ENCODE measurements at regions not wholly inside any gene's neighbourhood (a gene's known extent, or its start where the extent isn't known, plus 50 kb on each side); places are given as distances from the start of the nearest gene placed in this dataset.

DNA sequence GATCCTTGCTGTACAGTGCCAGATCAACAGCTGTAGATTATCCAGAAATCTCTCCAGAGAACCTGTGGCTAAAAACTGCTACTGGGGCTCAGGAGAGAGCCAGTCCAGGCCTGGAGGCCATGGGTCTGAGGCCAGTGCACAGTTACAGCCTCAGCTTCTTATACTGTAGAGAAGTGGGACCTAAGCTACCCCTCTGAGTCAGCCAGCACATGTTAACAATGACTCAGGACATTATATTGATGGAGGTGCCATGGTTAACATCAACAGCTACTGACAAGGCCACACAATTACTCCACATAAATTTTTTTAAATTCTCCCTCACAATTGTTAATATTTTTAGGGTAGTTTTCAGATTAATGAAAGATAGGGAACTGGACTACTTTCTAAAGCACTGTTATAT is 138.5 kb downstream of the RBM26 start:
- DNase-seq: no peak

- DNase-seq: no peak
Observed at GRCh38 chr13:79258489-79258888, 147.6 kb downstream of the RBM26 start.

DNA sequence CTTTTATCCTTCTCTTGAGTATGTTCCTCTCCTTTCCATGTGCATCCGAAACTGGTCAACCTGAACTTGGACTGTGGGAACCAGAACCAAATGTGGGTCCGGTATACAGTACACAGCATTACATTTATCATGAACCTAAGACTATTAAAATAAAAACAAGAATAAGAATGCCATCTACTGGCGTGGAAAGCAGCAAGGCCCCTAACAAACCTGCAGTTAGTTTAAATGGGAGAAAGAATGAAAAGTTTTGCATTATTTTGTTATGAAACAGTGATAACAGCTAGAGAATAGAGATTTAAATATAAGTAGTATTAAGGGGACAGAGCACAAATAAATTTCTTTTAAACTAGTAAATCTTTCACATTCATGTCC is 159.5 kb downstream of the RBM26 start:
- DNase-seq: no peak

GRCh38 chr13:79245937-79246577 is 160.0 kb downstream of the RBM26 start:
- DNase-seq: peak; percentile 19

DNA sequence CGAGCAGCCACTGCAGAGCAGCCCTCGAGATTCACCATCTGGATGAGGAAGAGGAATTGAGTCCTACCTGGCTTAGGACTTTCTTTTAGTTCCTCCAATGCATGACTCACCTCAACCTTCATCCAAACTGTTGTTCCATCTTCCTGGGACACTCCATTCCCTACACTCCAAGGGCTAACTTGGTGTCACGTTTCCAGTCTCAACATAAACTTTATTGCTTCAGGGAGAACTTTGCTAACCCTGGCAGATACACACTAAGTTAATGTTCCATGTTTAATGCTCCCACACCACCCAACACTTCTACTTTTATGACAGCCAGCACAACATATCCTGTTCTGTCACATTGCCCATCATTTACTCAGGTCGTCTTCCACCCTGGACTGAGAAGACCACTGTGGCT is 164.4 kb downstream of the RBM26 start:
- DNase-seq: no peak

- no peak for DNase-seq
Observed at GRCh38 chr13:79237981-79238380, 168.1 kb downstream of the RBM26 start.

DNA sequence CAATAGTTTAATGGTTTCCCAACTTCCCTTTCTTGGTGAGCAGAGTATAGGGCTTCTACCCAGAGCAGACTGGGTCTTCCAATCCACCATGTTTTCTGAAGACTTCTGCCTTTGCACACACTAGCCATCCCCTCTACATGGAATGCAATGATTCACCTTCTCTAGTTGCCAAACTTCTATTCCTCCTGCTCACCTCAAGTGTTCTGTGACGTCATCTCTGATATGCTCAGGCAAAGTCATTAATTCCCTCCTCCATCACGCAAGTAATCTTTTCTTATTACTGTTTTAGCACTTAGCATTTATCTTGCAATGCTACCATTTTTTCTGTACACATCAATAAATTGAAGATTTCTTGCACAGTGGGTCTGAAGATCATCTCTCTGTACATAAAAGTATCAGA is 174.2 kb downstream of the RBM26 start:
- no peak for DNase-seq

- DNase-seq: no peak
Observed at GRCh38 chr13:79229761-79230160, 176.3 kb downstream of the RBM26 start.

DNA sequence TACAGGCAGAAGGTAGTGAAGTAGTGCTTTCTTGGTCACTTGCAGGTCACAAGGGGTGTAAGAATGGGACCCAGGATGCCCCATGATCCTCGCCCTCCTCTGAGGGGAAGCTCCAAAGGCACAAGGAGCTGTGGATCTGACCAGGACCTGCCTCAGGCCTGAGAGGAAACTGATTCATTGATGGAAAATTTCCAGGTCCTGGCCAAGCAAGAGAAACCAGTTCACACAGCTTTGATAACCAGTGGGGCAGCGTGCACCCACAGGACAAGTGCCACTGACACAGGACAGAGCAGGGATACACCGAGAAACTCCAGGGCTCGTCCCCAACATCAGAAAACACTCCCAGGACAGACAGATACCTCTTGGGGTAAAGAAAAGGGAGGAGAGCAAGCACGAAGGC is 177.1 kb downstream of the RBM26 start:
- DNase-seq: no peak

- no peak for DNase-seq
Observed at GRCh38 chr13:79227418-79227817, 178.6 kb downstream of the RBM26 start.

DNA sequence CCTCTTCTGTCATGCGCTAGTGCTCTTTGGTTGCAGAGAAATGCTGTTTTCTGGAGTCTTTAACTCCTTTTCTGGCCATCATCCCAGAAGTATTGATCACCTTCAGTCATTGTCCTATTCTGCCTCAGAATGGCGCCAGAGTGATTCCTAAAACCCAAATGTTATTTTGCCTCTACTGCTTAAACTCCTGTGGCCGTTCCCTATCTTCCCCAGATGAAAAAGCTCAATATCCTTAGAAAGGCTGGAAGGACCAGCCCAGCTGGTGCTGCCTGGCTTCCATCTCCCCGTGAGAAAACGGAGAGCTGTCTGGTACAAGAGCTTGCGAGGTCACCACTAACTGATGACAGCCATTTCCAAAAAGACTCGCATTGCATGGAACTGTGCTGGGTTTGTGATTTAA is 179.1 kb downstream of the RBM26 start:
- DNase-seq: no peak

DNA sequence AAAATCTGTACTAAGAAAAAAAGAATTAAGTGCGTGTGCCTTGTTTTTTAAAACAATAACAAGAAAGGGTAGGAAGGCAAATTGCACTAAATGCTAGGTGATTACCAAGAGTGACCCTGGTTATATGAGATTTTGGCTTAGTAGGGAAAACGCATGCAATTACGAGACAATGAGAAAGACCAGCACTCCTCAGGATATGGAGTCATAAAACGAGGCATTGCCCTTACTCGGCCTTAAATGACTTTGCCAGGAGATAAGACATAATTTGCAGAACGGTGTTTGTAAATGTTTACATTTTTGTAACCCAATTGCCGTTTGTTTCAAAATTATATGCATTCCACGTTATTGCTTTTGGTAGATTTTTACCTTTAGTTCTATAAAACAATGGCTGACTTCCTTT is 179.8 kb downstream of the RBM26 start:
- DNase-seq: no peak

DNA sequence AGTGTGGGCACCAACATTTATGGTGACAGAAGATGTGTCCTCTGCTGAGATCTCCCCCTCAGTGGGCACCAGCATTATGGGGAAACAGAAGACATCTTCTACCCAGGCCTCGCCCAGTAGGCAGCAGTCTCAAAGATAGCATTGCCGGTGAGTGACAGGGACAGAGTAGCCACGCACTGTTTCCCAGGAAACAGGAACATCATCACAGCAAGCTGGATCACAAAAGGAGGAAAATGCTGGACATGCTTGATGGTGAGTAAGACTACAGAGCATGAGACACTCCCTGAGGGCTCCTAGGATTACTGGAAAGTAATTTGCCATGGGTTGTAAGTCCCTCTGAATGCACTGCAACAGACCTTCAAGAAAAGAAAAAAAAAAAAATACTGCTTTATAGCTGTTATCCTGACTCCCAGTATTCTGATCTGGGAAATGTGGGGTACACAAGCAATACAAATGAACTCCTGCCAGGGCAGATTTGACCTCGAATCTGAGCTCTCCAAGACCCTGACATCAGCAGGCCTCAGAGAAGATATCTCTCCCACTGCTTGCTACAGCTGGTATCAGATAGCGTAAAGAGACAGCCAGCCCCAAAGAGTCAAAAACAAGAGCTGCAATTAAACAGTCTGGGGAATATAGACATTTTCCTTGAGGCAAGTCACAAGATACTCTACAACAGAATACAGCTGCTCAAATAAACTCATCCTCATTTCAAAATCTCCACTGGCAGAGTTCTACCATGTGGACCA is 180.4 kb downstream of the RBM26 start:
- DNase-seq: no peak

DNA sequence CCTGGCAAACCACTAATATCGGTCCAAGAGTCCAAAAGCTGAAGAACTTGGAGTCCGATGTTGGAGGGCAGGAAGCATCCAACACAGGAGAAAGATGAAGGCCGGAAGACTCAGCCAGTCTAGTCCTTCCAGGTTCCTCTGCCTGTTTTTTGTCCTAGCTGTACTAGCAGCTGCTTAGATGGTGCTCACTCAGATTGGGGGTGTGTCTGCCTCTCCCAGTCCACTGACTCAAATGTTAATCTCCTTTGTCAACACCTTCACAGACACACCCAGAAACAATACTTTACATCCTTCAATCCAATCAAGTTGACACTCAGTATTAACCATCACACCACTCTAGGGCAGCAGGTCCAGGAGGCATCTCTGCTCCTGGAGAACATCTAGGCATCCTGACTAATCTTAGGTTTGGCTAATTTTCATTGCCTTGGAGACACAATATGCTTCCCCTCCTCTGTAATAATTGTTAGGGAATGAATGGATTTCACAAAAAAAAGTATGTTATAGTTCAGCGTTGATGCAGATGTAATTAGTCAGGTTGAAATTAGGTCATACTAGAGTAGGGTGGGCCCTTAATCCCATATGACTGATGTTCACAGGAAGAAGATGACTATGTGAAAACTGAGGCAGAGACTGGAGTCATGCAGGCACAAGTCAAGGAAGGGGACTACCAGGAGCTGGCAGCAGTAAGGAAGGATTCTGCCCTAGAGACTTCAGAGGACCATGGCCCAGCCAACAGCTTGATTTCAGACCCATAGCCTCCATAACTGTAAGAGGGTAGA is 183.4 kb downstream of the RBM26 start:
- no peak for DNase-seq

DNA sequence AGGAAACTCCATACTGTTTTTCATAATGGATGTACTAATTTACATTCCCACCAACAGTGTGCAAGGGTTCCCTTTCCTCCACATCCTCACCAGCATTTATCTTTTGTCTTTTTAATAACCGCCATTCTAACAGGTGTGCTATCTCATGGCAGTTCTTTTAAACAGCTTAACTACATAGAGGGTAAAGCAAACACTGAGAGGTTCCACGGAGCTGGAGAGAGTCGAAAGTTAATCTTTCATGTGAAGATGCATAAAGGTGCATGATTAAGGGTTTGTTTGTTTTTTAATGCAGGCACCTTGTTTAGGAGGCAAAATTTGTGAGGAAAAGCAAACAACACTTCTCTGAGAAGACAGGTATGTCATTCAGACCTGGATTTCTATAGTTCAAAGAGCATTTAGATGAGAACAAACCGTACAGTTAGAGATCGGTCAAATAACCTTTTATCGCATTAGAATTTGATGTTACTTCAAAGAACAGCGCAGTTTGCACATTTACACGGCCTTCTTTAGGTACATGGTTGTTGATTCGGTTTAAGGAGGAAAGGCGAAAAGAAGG is 193.9 kb downstream of the RBM26 start:
- DNase-seq: no peak

DNA sequence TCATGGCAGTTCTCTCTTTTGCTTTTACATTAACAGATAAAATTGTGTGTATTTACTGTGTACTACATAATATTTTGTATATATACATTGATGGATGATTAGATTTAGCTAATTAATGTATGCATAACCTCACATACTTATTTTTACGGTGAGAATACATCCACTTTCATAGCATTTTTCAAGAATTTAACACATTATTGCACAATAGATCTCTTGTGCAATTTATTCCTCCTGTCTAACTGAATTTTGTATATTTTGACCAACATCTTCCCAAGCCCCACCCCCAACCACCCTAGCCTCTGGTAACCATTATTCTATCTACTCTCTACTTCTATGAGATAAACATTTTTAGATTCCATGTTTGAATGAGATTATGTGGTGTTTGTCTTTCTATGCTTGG is 194.7 kb downstream of the RBM26 start:
- DNase-seq: no peak

DNA sequence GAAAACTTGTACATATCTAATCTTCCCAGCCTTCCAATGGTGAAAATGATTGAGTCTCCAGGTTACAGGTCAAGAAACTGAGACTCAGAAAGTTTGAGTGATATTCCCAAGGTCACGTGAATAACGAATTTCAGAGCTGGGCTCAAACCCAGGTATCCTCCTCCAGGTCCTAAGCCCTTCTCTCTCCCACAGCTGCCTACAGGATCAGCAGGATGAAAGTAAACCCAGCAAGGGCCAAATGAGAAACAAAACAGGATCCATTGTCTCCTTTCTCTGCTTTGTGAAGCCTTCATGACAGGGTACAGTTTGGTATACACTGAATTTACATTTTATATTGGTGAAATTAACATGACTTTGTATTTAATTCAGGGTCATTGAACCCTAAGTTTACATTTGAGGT is 208.1 kb downstream of the RBM26 start:
- no peak for DNase-seq

DNA sequence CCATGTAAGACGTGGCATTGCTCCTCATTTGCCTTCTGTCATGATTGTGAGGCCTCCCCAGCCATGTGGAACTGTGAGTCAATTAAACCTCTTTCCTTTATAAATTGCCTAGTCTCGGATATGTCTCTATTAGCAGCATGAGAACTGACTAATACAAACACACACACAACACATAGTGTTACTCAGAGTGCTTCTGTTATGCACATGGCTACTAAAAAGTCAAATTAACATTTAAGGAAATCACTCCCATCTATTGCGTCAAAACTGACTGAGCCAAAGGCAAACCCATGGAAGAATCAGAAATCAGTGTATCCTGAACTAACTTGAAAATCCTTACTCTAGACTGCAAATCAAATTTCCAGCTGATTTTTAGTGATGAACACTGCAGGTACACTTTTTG is 209.2 kb downstream of the RBM26 start:
- no peak for DNase-seq

- no peak for DNase-seq
Observed at GRCh38 chr13:79196366-79196765, 209.7 kb downstream of the RBM26 start.

DNA sequence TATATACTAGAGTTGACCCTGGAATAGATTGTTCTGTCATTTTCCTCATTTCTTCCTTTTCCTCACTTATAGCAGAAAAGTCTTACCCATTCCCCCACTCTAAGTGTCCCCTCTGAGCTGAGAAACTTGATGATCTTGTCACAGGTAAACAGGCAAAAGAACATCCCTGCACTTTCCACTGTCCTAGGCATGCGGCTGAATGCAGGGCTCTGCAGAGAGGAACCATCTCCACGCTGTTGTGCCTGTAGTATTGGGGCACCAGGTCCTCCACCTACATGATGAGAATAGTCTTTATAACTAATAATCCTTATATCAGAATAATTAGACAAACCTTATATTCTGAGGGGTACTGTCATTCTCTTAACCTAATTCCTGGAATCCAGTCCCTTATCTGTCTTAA is 211.3 kb downstream of the RBM26 start:
- no peak for DNase-seq

GRCh38 chr13:79194272-79194671 is 211.8 kb downstream of the RBM26 start:
- no peak for DNase-seq

- DNase-seq: no peak
Observed at GRCh38 chr13:79191501-79191900, 214.6 kb downstream of the RBM26 start.

DNA sequence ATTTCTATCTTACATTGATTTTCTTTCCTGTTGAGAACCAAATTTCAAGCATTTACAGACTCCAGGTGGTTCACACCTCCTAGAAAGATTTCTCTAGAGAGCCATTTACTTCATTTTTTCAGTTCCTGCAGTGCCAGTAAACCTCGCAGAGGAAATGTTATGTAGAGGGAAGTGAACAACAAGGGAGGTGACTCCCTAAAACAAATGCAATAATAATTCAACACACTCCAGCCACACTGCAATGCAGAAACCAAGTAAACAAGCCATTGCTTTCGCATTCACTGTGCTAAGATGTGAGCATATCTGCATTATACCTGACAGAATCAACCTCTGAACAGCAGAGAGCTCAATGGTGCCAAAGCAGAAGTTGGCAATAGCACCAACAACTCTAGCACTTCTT is 215.1 kb downstream of the RBM26 start:
- DNase-seq: no peak

All from NCI-H2171 treated with DMSO at 0.1 percent for 48 hours (cell line).